PC-9 (cell line): ENCODE measurements at regions not wholly inside any gene's neighbourhood (a gene's known extent, or its start where the extent isn't known, plus 50 kb on each side); places are given as distances from the start of the nearest gene placed in this dataset.

ENCODE experiments used
- EZH2 ChIP-seq: fragments of 200-600 bp; sonication (generic); IDR thresholded peaks from 2 replicates; pipeline ENCODE4 v1.8.0; 2017; ENCODE audit warnings: antibody characterized with exemption, low read depth
- TF ChIP-seq, protein P1 (sequence below): fragments of 200-600 bp; sonication (generic); conservative IDR thresholded peaks from 2 replicates; pipeline ENCODE4 v1.6.1; 2017; ENCODE audit warnings: mixed run types, antibody characterized with exemption, mild to moderate bottlenecking, moderate library complexity

DNA sequence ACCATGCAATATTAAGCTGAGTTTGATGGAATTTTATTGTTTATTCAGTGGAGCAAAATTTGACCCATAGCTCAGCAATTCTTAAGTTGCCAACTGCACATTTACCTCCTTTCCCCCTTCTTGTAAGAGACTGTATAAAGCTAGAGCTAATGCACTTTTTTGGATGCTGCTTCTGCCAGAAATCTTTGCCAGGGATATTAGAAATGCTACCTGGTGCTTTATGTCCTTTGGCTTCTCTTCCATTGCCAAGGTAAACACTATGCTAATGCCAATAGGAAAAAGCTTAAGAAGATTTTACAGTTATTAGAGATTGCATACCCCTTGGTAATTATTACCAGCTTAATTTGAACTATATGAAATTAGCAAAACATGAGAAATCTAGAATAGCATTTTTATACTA lies 79.0 kb upstream of the OGFRL1 start:
- TF ChIP-seq EZH2 = no peak
- TF ChIP-seq, protein P1, sequence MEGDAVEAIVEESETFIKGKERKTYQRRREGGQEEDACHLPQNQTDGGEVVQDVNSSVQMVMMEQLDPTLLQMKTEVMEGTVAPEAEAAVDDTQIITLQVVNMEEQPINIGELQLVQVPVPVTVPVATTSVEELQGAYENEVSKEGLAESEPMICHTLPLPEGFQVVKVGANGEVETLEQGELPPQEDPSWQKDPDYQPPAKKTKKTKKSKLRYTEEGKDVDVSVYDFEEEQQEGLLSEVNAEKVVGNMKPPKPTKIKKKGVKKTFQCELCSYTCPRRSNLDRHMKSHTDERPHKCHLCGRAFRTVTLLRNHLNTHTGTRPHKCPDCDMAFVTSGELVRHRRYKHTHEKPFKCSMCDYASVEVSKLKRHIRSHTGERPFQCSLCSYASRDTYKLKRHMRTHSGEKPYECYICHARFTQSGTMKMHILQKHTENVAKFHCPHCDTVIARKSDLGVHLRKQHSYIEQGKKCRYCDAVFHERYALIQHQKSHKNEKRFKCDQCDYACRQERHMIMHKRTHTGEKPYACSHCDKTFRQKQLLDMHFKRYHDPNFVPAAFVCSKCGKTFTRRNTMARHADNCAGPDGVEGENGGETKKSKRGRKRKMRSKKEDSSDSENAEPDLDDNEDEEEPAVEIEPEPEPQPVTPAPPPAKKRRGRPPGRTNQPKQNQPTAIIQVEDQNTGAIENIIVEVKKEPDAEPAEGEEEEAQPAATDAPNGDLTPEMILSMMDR = no peak
